GM12864 (cell line): ENCODE measurements at regions not wholly inside any gene's neighbourhood (a gene's known extent, or its start where the extent isn't known, plus 50 kb on each side); places are given as distances from the start of the nearest gene placed in this dataset.

Experiments used
- DNase-seq: peaks from one replicate; pipeline ENCODE4 v3.0.0-alpha.2; 2011; ENCODE audit warnings: low read depth
- H3K4me3 ChIP-seq: 2 replicates; pipeline ENCODE4 v1.5.1; 2011; ENCODE audit warnings: mild to moderate bottlenecking, low read depth, low read length, control low read depth
- CTCF ChIP-seq: IDR thresholded peaks from 2 replicates; pipeline ENCODE4 v1.5.1; 2011; ENCODE audit warnings: low read depth, mild to moderate bottlenecking, moderate library complexity, low read length, control low read depth, inconsistent platforms; ENCODE audit errors: missing control alignments

GRCh38 chr4:66923081-66923865, 622.0 kb downstream of the CENPC start:
- no peak overlapping the region for H3K4me3 ChIP-seq
- no peak for DNase-seq
- no peak for TF ChIP-seq CTCF

- no peak for TF ChIP-seq CTCF
- DNase-seq = no peak
- no peak overlapping the region for H3K4me3 ChIP-seq
Measured at GRCh38 chr4:66921433-66921832, 623.9 kb downstream of the CENPC start.

- no peak for DNase-seq
Measured at GRCh38 chr4:66920514-66920913, 624.8 kb downstream of the CENPC start.

GRCh38 chr4:66911880-66912279, 633.4 kb downstream of the CENPC start:
- DNase-seq = no peak
- H3K4me3 ChIP-seq = no peak overlapping the region
- TF ChIP-seq CTCF = no peak

More at GRCh38 chr4:66920514-66920913, 624.8 kb downstream of the CENPC start:
- no peak overlapping the region for H3K4me3 ChIP-seq
- no peak for TF ChIP-seq CTCF

- TF ChIP-seq CTCF = no peak
- no peak for DNase-seq
- no peak overlapping the region for H3K4me3 ChIP-seq
Measured at GRCh38 chr4:66906314-66906713, 639.0 kb downstream of the CENPC start.

- TF ChIP-seq CTCF = no peak
- H3K4me3 ChIP-seq = no peak overlapping the region
- DNase-seq = no peak
Measured at GRCh38 chr4:66899422-66900065, 645.8 kb downstream of the CENPC start.
